Suprapubic skin (tissue), 4 donors: ENCODE measurements at regions not wholly inside any gene's neighbourhood (a gene's known extent, or its start where the extent isn't known, plus 50 kb on each side); places are given as distances from the start of the nearest gene placed in this dataset.
A peak's percentile ranks its signal among the peaks of the same experiment; 100 is the strongest.

ENCODE experiments used
- DNase-seq, 2 donors: peaks; one replicate each; pipeline ENCODE4 v3.0.0-alpha.2; 2019; ENCODE audit warnings: low spot score in 2 of 2
- H3K27ac ChIP-seq: fragments of 200-600 bp; sonication (generic); one replicate; pipeline ENCODE4 v1.5.1; 2019
- H3K27me3 ChIP-seq: fragments of 200-600 bp; sonication (generic); one replicate; pipeline ENCODE4 v1.5.1; 2019
- H3K36me3 ChIP-seq: fragments of 200-600 bp; sonication (generic); one replicate; pipeline ENCODE4 v1.5.1; 2019
- H3K4me1 ChIP-seq: fragments of 200-600 bp; sonication (generic); one replicate; pipeline ENCODE4 v1.5.1; 2019
- H3K4me3 ChIP-seq: fragments of 200-600 bp; sonication (generic); one replicate; pipeline ENCODE4 v1.5.1; 2019; ENCODE audit warnings: mild to moderate bottlenecking
- H3K9me3 ChIP-seq: fragments of 200-600 bp; sonication (generic); one replicate; pipeline ENCODE4 v1.5.1; 2019
- EP300 ChIP-seq: sonication (generic); formaldehyde crosslinking; IDR thresholded peaks from one replicate; pipeline ENCODE4 v1.6.1; 2017; ENCODE audit warnings: antibody characterized with exemption
- POLR2A ChIP-seq, 2 donors: fragments of 450-650 bp; IDR thresholded peaks; one replicate each; pipeline ENCODE4 v1.6.1; 2017; ENCODE audit warnings: antibody characterized with exemption in 2 of 2, mild to moderate bottlenecking in 2 of 2, moderate library complexity in 2 of 2
- POLR2AphosphoS5 ChIP-seq, 3 donors: sonication (generic); formaldehyde crosslinking; IDR thresholded peaks; one replicate each; pipeline ENCODE4 v1.6.1; 2017; ENCODE audit warnings: antibody characterized with exemption in 3 of 3
- WGBS: methylation state at CpG from one replicate; pipeline ENCODE4 v1.1.5; 2018; 5-methylcytosine and 5-hydroxymethylcytosine counted together
- TF ChIP-seq, protein P1 (sequence below), 2 donors: fragments of 200-600 bp in 1 of 2; fragments of 450-650 bp in 1 of 2; sonication (generic) in 1 of 2; IDR thresholded peaks; one replicate each; pipeline ENCODE4 v1.5.1; 2016 to 2019; ENCODE audit warnings: antibody characterized with exemption in 2 of 2, mild to moderate bottlenecking in 1 of 2, moderate library complexity in 1 of 2

DNA sequence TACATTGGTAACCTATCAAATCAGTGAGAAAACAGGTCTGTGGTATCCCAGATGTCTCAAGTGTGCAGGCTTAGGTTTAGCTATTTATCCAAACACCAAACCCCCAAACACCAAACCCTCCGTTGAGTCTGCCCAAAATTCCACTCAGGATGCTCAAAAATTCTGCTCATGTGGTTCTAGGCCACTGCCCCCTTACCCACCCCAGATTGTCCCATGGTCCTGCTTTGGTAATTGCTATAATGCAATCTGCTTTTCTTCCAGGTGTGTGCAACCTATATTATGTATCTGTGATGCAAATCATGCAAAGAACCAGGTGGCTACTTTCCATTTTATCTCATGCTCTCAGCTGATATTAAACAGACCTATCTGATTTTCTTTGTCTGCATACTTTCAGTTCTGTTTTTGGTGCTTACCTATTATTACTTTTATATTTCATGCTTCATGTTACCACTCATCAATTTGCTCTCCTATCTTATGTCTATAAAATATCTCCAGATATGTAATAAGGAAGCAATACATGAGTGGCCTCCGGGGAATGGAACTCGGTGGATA is 123.7 kb downstream of the TOMM20 start:
- H3K4me1 ChIP-seq = peaks cover 3% of the 10 kb centered on the region
- no peaks in the 10 kb centered on the region for H3K27me3 ChIP-seq
- H3K9me3 ChIP-seq = no peaks in the 10 kb centered on the region
- 89% methylated on average over 3 of the region's 3 CpGs for WGBS
- H3K27ac ChIP-seq = no peak overlapping the region
- H3K4me3 ChIP-seq = no peak overlapping the region
- H3K36me3 ChIP-seq = no peaks in the 10 kb centered on the region
- DNase-seq = peak in 1 of 2 donors; percentile 29
- TF ChIP-seq, protein P1, sequence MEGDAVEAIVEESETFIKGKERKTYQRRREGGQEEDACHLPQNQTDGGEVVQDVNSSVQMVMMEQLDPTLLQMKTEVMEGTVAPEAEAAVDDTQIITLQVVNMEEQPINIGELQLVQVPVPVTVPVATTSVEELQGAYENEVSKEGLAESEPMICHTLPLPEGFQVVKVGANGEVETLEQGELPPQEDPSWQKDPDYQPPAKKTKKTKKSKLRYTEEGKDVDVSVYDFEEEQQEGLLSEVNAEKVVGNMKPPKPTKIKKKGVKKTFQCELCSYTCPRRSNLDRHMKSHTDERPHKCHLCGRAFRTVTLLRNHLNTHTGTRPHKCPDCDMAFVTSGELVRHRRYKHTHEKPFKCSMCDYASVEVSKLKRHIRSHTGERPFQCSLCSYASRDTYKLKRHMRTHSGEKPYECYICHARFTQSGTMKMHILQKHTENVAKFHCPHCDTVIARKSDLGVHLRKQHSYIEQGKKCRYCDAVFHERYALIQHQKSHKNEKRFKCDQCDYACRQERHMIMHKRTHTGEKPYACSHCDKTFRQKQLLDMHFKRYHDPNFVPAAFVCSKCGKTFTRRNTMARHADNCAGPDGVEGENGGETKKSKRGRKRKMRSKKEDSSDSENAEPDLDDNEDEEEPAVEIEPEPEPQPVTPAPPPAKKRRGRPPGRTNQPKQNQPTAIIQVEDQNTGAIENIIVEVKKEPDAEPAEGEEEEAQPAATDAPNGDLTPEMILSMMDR (IDR thresholded peaks at IDR 0.05) = no peak
- TF ChIP-seq POLR2A (IDR thresholded peaks at IDR 0.05) (no peak), POLR2AphosphoS5 (IDR thresholded peaks at IDR 0.05) (no peak), EP300 (no peak)

DNA sequence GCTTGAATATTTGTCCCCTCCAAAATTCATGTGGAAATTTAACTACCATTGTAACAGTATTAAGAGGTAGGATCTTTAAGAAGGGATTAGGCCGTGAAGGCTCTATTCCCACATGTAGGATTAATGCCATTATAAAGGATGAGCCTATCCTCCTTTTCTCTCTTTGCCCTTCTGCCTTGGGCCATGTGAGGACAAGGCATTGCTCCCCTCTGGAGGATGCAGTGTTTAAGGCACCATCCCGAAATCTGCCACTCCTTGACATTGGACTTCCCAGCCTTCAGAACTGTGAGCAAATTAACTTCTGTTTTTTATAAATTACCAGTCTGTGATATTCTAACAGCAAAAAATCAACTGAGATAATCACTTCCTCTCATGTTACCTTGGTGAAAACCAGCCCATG is 124.4 kb downstream of the TOMM20 start:
- no peak overlapping the region for H3K27ac ChIP-seq
- H3K36me3 ChIP-seq = no peaks in the 10 kb centered on the region
- no peaks in the 10 kb centered on the region for H3K9me3 ChIP-seq
- peaks cover 3% of the 10 kb centered on the region for H3K4me1 ChIP-seq
- no peak overlapping the region for H3K4me3 ChIP-seq
- no peaks in the 10 kb centered on the region for H3K27me3 ChIP-seq
- no peak for DNase-seq
- 100% methylated on average over 2 of the region's 2 CpGs for WGBS
- TF ChIP-seq POLR2AphosphoS5 (IDR thresholded peaks at IDR 0.05) (no peak), EP300 (no peak), POLR2A (IDR thresholded peaks at IDR 0.05) (no peak)
- TF ChIP-seq, protein P1 (IDR thresholded peaks at IDR 0.05) = no peak

DNA sequence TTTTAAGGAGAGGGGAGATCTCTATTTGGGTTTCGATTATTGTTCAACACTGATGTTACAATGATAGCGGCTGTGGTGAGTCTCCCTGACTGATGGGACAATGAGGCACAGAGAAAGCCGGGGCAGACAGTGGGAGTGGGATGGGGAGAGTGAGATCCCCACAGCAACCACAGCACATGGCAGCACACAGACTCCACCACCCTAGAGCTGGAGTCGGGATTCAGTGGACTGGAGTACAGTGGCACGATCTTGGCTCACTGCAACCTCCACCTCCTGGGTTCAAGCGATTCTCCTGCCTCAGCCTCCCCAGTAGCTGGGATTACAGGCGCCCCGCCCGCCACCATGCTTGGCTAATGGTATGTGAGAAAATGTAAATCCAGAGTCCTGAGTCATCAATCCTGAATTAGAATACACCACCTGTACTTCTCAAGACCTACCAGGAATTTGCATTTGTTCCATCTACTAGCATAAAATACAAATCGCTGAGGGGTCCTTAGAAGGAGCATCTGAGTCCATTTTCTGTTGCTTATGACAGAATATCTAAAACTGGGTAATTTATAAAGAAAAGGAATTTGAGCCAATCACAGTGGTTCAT is 125.8 kb downstream of the TOMM20 start:
- 97% methylated on average over 10 of the region's 10 CpGs for WGBS
- TF ChIP-seq EP300 (no peak), POLR2A (IDR thresholded peaks at IDR 0.05) (no peak), POLR2AphosphoS5 (IDR thresholded peaks at IDR 0.05) (no peak)
- TF ChIP-seq, protein P1 (IDR thresholded peaks at IDR 0.05) = no peak

DNA sequence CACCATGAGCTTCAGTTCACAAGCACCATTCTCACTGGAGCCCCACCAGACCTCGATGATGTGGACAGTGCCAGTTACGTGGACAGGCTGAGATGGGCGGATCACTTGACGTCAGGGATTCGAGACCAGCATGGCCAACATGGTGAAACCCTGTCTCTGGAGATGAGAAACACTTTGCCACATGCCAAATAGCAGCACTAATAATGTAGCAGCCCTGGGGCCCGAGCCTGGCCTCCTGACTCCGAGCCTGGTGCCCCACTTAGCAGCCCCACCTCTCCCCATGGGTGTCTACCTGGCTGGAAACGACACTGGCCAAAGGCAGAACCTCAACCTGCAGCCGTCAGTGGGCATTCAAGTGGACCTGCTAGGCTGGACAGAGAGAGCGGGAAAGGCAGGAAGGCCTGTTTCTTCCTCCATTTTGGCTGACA is 129.1 kb downstream of the TOMM20 start:
- no peaks in the 10 kb centered on the region for H3K27me3 ChIP-seq
- TF ChIP-seq EP300 (no peak), POLR2A (IDR thresholded peaks at IDR 0.05) (no peak)
- TF ChIP-seq, protein P1 (IDR thresholded peaks at IDR 0.05) = no peak
- WGBS = 100% methylated on average over 3 of the region's 10 CpGs
- peaks cover 32% of the 10 kb centered on the region for H3K4me1 ChIP-seq
- DNase-seq = peak in 1 of 2 donors; percentile 65
- H3K36me3 ChIP-seq = no peaks in the 10 kb centered on the region
- no peaks in the 10 kb centered on the region for H3K9me3 ChIP-seq
- no peak overlapping the region for H3K27ac ChIP-seq
- H3K4me3 ChIP-seq = no peak overlapping the region

More for the DNA sequence above, 125.8 kb downstream of the TOMM20 start:
- peaks cover 17% of the 10 kb centered on the region for H3K4me1 ChIP-seq
- no peaks in the 10 kb centered on the region for H3K9me3 ChIP-seq
- no peak overlapping the region for H3K27ac ChIP-seq
- H3K27me3 ChIP-seq = no peaks in the 10 kb centered on the region
- no peak for DNase-seq
- H3K36me3 ChIP-seq = no peaks in the 10 kb centered on the region
- H3K4me3 ChIP-seq = no peak overlapping the region

DNA sequence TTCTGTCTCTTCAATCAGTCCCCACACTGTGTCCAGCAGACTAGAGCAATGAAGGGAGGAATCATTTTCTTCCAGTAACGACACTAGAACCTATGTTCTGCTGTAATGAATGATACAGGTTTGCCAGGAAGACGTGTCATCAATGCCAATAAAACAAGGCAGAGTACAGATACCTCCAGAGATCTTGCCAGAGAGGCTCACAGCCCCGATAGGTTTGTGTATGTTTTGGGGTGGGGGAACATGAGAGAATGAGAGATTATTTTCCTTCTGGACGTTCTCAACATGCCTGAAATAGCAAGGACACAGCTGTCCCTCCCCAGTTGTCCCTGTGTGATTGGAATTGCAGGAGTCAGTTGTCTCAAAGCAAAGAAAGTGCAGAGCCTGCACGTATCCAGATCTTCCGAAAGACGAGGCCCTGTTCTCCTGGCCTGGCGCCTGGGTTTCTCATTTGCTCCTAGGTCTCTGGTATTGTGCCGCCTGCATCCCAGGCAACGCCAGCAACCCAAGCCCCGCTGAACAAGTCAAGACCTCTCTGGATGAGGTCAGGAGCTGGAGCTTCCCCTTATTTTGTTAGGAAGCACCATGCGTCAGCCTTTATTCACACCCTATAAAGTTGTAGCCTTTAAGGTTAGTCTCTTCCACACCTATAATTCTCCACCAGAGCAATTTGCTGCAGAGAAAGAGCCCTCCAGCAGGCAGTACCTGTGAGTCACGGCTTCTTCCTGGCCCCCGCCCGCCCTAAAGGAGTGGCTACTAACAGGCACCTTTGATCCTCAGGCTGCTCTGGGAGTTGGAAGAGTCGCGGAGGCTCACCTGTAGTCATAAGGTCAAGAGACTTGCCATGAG is 130.5 kb downstream of the TOMM20 start:
- DNase-seq = peak; percentile 87 to 89
- WGBS = 42% methylated on average over 17 of the region's 17 CpGs
- Histone ChIP-seq H3K27ac (peak overlapping the region; percentile 95), H3K27me3 (no peaks in the 10 kb centered on the region), H3K4me3 (peak overlapping the region; percentile 27), H3K4me1 (peaks cover 32% of the 10 kb centered on the region), H3K9me3 (no peaks in the 10 kb centered on the region), H3K36me3 (no peaks in the 10 kb centered on the region)
- TF ChIP-seq POLR2A (IDR thresholded peaks at IDR 0.05) (no peak), POLR2AphosphoS5 (IDR thresholded peaks at IDR 0.05) (peak in 1 of 3 donors; percentile 21), EP300 (no peak)
- TF ChIP-seq, protein P1 (IDR thresholded peaks at IDR 0.05) = no peak
